ENCODE measurements at regions not wholly inside any gene's neighbourhood (a gene's known extent, or its start where the extent isn't known, plus 50 kb on each side); places are given as distances from the start of the nearest gene placed in this dataset.

DNA sequence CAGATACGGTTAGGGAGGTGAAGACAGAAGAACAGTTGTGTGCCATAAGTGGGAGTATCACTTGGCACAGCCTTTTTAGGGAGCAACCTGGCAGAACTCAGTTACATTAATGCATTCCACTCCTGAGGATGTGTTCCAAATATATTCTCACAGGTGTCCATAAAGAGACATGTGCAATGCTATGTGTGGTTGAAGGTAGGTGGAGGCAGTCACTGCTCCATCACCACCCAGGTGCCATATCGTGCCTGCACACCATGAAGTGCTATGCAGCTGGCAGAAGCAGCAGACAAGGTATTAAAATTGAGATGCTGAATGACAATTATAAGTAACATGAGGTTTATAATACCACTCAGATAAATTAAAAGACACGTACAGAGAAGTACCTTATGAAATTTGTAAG is 248.0 kb upstream of the SFRP2 start:
- ChIA-PET CTCF (no interaction called here), POLR2A (no interaction called here)
- Histone ChIP-seq H3K27me3 (replicated peaks in 1 of 2; ENCODE audit: control insufficient read depth in 2 of 2, extremely low read depth in 1 of 2, insufficient read depth in 2 of 2, low read length in 1 of 2) (peaks cover 0 to 3% of the 10 kb centered on the region in 2 experiments), H3K9me3 (no peaks in the 10 kb centered on the region), H3K4me3 (ENCODE audit: control insufficient read depth in 1 of 2, extremely low read depth in 1 of 2, low read length in 1 of 2) (no peak overlapping the region), H3K36me3 (ENCODE audit: control insufficient read depth in 2 of 2, extremely low read depth in 1 of 2, insufficient read depth in 1 of 2, low read length in 1 of 2) (no peaks in the 10 kb centered on the region), H3K4me1 (ENCODE audit: control insufficient read depth in 1 of 2, extremely low read depth in 1 of 2, insufficient read depth in 2 of 2, low read length in 2 of 2) (no peaks in the 10 kb centered on the region), H3K27ac (ENCODE audit: low read length) (no peak overlapping the region)
- H3K27ac Mint-ChIP-seq, result no peak overlapping the region
- peaks cover 0 to 7% (median 4%) of the 10 kb centered on the region in 3 donors for H3K9me3 Mint-ChIP-seq
- no peak overlapping the region for H3K4me3 Mint-ChIP-seq
- H3K36me3 Mint-ChIP-seq, result no peaks in the 10 kb centered on the region
- no peaks in the 10 kb centered on the region for H3K4me1 Mint-ChIP-seq
- H3K27me3 Mint-ChIP-seq, result peaks cover 18 to 27% of the 10 kb centered on the region in 2 donors
- no peak for ATAC-seq (replicated peaks in 1 of 4)
- no peak for DNase-seq
- WGBS (ENCODE audit: insufficient coverage), result 60% methylated on average over 1 of the region's 3 CpGs

DNA sequence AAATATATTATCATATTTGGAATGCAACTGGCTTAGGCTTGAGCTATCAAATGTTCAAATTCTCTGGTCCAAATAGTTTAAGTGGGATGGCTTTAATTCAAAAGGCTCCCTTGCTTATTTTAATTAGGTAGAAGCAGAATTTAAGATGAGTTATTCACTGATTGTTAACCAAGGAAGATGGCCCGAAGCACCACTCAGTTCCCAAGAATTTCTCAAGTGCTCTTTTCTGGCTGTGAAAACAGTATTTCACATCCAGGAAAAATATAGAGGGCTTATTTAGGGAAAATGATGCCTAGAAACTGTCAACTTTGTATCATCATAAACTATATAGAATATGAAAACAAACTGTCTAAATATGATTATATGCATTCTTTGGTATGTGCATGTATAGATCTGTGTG is 246.5 kb upstream of the SFRP2 start:
- Histone ChIP-seq H3K27me3 (replicated peaks in 1 of 2; ENCODE audit: control insufficient read depth in 2 of 2, extremely low read depth in 1 of 2, insufficient read depth in 2 of 2, low read length in 1 of 2) (peaks cover 0 to 3% of the 10 kb centered on the region in 2 experiments), H3K27ac (ENCODE audit: low read length) (no peak overlapping the region), H3K4me3 (ENCODE audit: control insufficient read depth in 1 of 2, extremely low read depth in 1 of 2, low read length in 1 of 2) (no peak overlapping the region), H3K9me3 (no peaks in the 10 kb centered on the region), H3K36me3 (ENCODE audit: control insufficient read depth in 2 of 2, extremely low read depth in 1 of 2, insufficient read depth in 1 of 2, low read length in 1 of 2) (no peaks in the 10 kb centered on the region), H3K4me1 (ENCODE audit: control insufficient read depth in 1 of 2, extremely low read depth in 1 of 2, insufficient read depth in 2 of 2, low read length in 2 of 2) (no peaks in the 10 kb centered on the region)
- H3K27me3 Mint-ChIP-seq, result peaks cover 18 to 23% of the 10 kb centered on the region in 2 donors
- H3K27ac Mint-ChIP-seq, result no peak overlapping the region
- H3K4me3 Mint-ChIP-seq, result no peak overlapping the region
- peaks cover 0 to 7% (median 4%) of the 10 kb centered on the region in 3 donors for H3K9me3 Mint-ChIP-seq
- no CpG with 5 or more reads among the region's 1 CpG for WGBS (ENCODE audit: insufficient coverage)
- POLR2A ChIA-PET, result no interaction called here
- no peaks in the 10 kb centered on the region for H3K36me3 Mint-ChIP-seq
- no peaks in the 10 kb centered on the region for H3K4me1 Mint-ChIP-seq
- CTCF ChIA-PET, result no interaction called here
- DNase-seq, result no peak
- no peak for ATAC-seq (replicated peaks in 1 of 4)

DNA sequence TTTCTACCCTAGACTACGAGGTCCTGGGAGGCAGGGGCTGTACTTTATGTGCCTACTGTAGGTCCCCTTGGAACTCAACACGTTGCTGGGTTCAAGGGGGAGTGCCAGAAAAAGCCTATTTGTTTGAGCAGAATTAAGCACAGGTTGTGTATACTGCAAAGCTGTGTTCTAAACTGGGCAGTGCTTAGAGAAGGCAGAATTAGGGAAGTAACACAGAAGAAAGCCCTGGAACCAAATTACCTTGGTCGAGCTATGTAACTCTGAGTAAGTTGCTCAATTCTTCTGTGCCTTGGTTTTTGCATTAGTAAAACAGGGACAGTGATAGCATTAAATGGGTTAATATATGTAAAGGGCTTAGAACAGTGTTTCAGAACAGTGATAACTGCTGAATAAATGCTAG is 245.0 kb upstream of the SFRP2 start:
- H3K27ac Mint-ChIP-seq, result no peak overlapping the region
- H3K36me3 Mint-ChIP-seq, result no peaks in the 10 kb centered on the region
- ChIA-PET POLR2A (no interaction called here), CTCF (no interaction called here)
- Histone ChIP-seq H3K27me3 (replicated peaks in 1 of 2; ENCODE audit: control insufficient read depth in 2 of 2, extremely low read depth in 1 of 2, insufficient read depth in 2 of 2, low read length in 1 of 2) (peaks cover 0 to 3% of the 10 kb centered on the region in 2 experiments), H3K27ac (ENCODE audit: low read length) (no peak overlapping the region), H3K36me3 (ENCODE audit: control insufficient read depth in 2 of 2, extremely low read depth in 1 of 2, insufficient read depth in 1 of 2, low read length in 1 of 2) (no peaks in the 10 kb centered on the region), H3K4me1 (ENCODE audit: control insufficient read depth in 1 of 2, extremely low read depth in 1 of 2, insufficient read depth in 2 of 2, low read length in 2 of 2) (no peaks in the 10 kb centered on the region), H3K9me3 (no peaks in the 10 kb centered on the region), H3K4me3 (ENCODE audit: control insufficient read depth in 1 of 2, extremely low read depth in 1 of 2, low read length in 1 of 2) (no peak overlapping the region)
- no peaks in the 10 kb centered on the region for H3K4me1 Mint-ChIP-seq
- no peak for ATAC-seq (replicated peaks in 1 of 4)
- H3K27me3 Mint-ChIP-seq, result peaks cover 18 to 23% of the 10 kb centered on the region in 2 donors
- WGBS (ENCODE audit: insufficient coverage), result 26% methylated on average over 3 of the region's 3 CpGs
- H3K4me3 Mint-ChIP-seq, result no peak overlapping the region
- no peak for DNase-seq
- H3K9me3 Mint-ChIP-seq, result peaks cover 0 to 7% (median 4%) of the 10 kb centered on the region in 3 donors

DNA sequence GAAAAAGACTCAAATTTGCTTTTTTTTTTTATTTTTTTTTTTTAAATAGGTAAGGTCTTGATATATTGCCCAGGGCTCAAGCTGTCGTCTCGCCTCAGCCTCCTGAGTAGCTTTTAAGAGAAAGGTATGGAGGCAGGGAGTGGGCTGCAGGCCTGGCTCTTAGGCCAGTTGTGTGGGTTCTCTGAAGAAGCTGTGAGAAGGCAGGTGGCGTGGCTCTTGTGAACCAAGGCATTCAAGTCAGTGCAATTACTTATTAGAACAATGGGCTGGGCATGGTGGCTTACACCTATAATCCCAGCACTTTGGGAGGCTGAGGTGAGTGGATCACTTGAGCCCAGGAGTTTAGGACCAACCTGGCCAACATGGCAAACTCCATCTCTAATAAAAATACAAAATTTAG is 244.0 kb upstream of the SFRP2 start:
- H3K4me1 Mint-ChIP-seq, result no peaks in the 10 kb centered on the region
- ChIA-PET POLR2A (no interaction called here), CTCF (no interaction called here)
- no peaks in the 10 kb centered on the region for H3K36me3 Mint-ChIP-seq
- H3K27ac ChIP-seq (ENCODE audit: low read length), result no peak overlapping the region
- peaks cover 0 to 3% of the 10 kb centered on the region in 2 experiments for H3K27me3 ChIP-seq (replicated peaks in 1 of 2; ENCODE audit: control insufficient read depth in 2 of 2, extremely low read depth in 1 of 2, insufficient read depth in 2 of 2, low read length in 1 of 2)
- no peaks in the 10 kb centered on the region for H3K36me3 ChIP-seq (ENCODE audit: control insufficient read depth in 2 of 2, extremely low read depth in 1 of 2, insufficient read depth in 1 of 2, low read length in 1 of 2)
- H3K4me3 ChIP-seq (ENCODE audit: control insufficient read depth in 1 of 2, extremely low read depth in 1 of 2, low read length in 1 of 2), result no peak overlapping the region
- peaks cover 0 to 7% (median 4%) of the 10 kb centered on the region in 3 donors for H3K9me3 Mint-ChIP-seq
- WGBS (ENCODE audit: insufficient coverage), result 93% methylated on average over 2 of the region's 3 CpGs
- H3K27me3 Mint-ChIP-seq, result peaks cover 20 to 27% of the 10 kb centered on the region in 2 donors
- no peak overlapping the region for H3K27ac Mint-ChIP-seq
- H3K4me1 ChIP-seq (ENCODE audit: control insufficient read depth in 1 of 2, extremely low read depth in 1 of 2, insufficient read depth in 2 of 2, low read length in 2 of 2), result no peaks in the 10 kb centered on the region
- ATAC-seq (replicated peaks in 1 of 4) (no peak), DNase-seq (no peak)
- no peak overlapping the region for H3K4me3 Mint-ChIP-seq
- no peaks in the 10 kb centered on the region for H3K9me3 ChIP-seq

DNA sequence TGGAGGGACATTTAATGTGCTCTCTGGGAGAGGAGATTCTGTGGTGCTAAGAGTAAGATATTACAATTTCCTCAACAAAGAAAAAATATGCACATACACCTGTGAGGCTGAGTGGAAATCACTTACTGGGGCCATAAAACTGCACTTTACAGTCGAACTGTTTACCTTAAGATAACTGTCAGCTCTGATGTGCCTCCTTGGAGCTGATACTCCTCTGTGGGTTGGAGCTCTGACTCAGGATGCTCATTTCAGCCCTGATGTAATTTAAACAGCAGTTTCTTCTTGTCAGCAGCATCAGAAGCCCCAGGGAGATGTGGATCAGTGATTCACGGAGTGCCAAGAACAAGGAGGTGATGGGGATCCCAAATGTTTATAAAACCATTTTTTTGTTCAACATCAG is 241.9 kb upstream of the SFRP2 start:
- peaks cover 0 to 6% of the 10 kb centered on the region in 2 experiments for H3K27me3 ChIP-seq (replicated peaks in 1 of 2; ENCODE audit: control insufficient read depth in 2 of 2, extremely low read depth in 1 of 2, insufficient read depth in 2 of 2, low read length in 1 of 2)
- no peaks in the 10 kb centered on the region for H3K36me3 ChIP-seq (ENCODE audit: control insufficient read depth in 2 of 2, extremely low read depth in 1 of 2, insufficient read depth in 1 of 2, low read length in 1 of 2)
- peaks cover 22 to 23% of the 10 kb centered on the region in 2 donors for H3K27me3 Mint-ChIP-seq
- H3K36me3 Mint-ChIP-seq, result no peaks in the 10 kb centered on the region
- H3K4me1 Mint-ChIP-seq, result no peaks in the 10 kb centered on the region
- WGBS (ENCODE audit: insufficient coverage), result 20% methylated on average over 1 of the region's 2 CpGs
- H3K9me3 Mint-ChIP-seq, result peaks cover 0 to 7% (median 4%) of the 10 kb centered on the region in 3 donors
- POLR2A ChIA-PET, result no interaction called here
- DNase-seq (no peak), ATAC-seq (replicated peaks in 1 of 4) (no peak)
- H3K9me3 ChIP-seq, result no peaks in the 10 kb centered on the region
- H3K4me1 ChIP-seq (ENCODE audit: control insufficient read depth in 1 of 2, extremely low read depth in 1 of 2, insufficient read depth in 2 of 2, low read length in 2 of 2), result no peaks in the 10 kb centered on the region
- no peak overlapping the region for H3K4me3 Mint-ChIP-seq
- no peak overlapping the region for H3K27ac Mint-ChIP-seq
- no peak overlapping the region for H3K27ac ChIP-seq (ENCODE audit: low read length)
- CTCF ChIA-PET, result interaction anchor here in 1 of 2 donors (0.6 kb wide), 1 partner anchor 69 kb away, joined by 3 read pairs; no protein-coding TSS in a partner anchor
- H3K4me3 ChIP-seq (ENCODE audit: control insufficient read depth in 1 of 2, extremely low read depth in 1 of 2, low read length in 1 of 2), result no peak overlapping the region

DNA sequence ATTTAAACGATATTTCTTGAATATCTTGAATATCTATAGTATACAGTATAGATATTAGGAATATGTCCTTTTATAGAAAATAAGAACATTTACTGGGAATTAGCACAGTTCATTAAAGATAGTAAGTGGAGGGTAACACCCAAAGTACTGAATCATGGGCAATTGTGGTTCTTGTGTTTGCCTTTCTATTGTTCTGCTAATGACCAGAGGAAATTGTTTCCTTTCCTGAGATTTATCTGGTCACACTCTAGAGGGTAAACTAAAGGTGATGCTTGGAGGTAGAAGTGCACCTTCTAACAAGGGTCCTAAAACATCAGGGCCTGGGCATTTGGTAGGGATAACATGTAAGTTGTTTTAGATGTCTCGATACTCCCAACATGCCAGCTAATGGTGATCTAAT is 241.3 kb upstream of the SFRP2 start:
- H3K9me3 Mint-ChIP-seq, result peaks cover 0 to 7% (median 4%) of the 10 kb centered on the region in 3 donors
- ATAC-seq (replicated peaks in 1 of 4) (no peak), DNase-seq (no peak)
- H3K27me3 ChIP-seq (replicated peaks in 1 of 2; ENCODE audit: control insufficient read depth in 2 of 2, extremely low read depth in 1 of 2, insufficient read depth in 2 of 2, low read length in 1 of 2), result peaks cover 0 to 11% of the 10 kb centered on the region in 2 experiments
- no peak overlapping the region for H3K4me3 Mint-ChIP-seq
- ChIA-PET CTCF (interaction anchor here in 1 of 2 donors (0.6 kb wide), 1 partner anchor 69 kb away, joined by 3 read pairs; no protein-coding TSS in a partner anchor), POLR2A (no interaction called here)
- H3K4me1 Mint-ChIP-seq, result no peaks in the 10 kb centered on the region
- no peaks in the 10 kb centered on the region for H3K36me3 ChIP-seq (ENCODE audit: control insufficient read depth in 2 of 2, extremely low read depth in 1 of 2, insufficient read depth in 1 of 2, low read length in 1 of 2)
- peaks cover 23 to 24% of the 10 kb centered on the region in 2 donors for H3K27me3 Mint-ChIP-seq
- H3K4me1 ChIP-seq (ENCODE audit: control insufficient read depth in 1 of 2, extremely low read depth in 1 of 2, insufficient read depth in 2 of 2, low read length in 2 of 2), result no peaks in the 10 kb centered on the region
- WGBS (ENCODE audit: insufficient coverage), result no CpG with 5 or more reads among the region's 2 CpGs
- no peak overlapping the region for H3K27ac ChIP-seq (ENCODE audit: low read length)
- H3K4me3 ChIP-seq (ENCODE audit: control insufficient read depth in 1 of 2, extremely low read depth in 1 of 2, low read length in 1 of 2), result no peak overlapping the region
- H3K9me3 ChIP-seq, result no peaks in the 10 kb centered on the region
- no peaks in the 10 kb centered on the region for H3K36me3 Mint-ChIP-seq
- H3K27ac Mint-ChIP-seq, result no peak overlapping the region

DNA sequence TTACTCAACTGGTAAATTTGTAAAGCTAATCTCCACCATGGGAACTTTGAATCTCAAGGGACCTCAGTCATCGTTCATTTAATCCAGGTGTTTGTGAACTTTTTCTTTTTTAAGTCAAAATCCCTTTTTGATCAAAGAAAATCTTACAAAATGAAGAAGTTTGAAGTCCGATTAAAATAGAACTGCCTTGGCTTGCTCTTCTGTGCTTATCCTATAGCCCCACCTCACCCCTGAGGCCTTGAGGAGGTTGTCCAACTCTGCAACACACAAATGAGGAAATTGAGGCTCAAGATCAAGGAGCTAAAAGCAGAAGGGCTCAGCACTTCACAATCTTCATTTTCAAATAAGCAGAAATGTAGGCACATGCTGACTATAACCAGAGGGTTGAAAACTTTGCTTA is 240.3 kb upstream of the SFRP2 start:
- no CpG with 5 or more reads among the region's 2 CpGs for WGBS (ENCODE audit: insufficient coverage)

More for the DNA sequence above, 240.3 kb upstream of the SFRP2 start:
- Mint-ChIP-seq H3K27me3 (peaks cover 20 to 26% of the 10 kb centered on the region in 2 donors), H3K27ac (no peak overlapping the region), H3K4me3 (no peak overlapping the region), H3K9me3 (peaks cover 0 to 7% (median 4%) of the 10 kb centered on the region in 3 donors), H3K4me1 (no peaks in the 10 kb centered on the region), H3K36me3 (no peaks in the 10 kb centered on the region)
- Histone ChIP-seq H3K4me3 (ENCODE audit: control insufficient read depth in 1 of 2, extremely low read depth in 1 of 2, low read length in 1 of 2) (no peak overlapping the region), H3K36me3 (ENCODE audit: control insufficient read depth in 2 of 2, extremely low read depth in 1 of 2, insufficient read depth in 1 of 2, low read length in 1 of 2) (no peaks in the 10 kb centered on the region), H3K27ac (ENCODE audit: low read length) (no peak overlapping the region), H3K27me3 (replicated peaks in 1 of 2; ENCODE audit: control insufficient read depth in 2 of 2, extremely low read depth in 1 of 2, insufficient read depth in 2 of 2, low read length in 1 of 2) (peaks cover 0 to 11% of the 10 kb centered on the region in 2 experiments), H3K4me1 (ENCODE audit: control insufficient read depth in 1 of 2, extremely low read depth in 1 of 2, insufficient read depth in 2 of 2, low read length in 2 of 2) (no peaks in the 10 kb centered on the region), H3K9me3 (no peaks in the 10 kb centered on the region)
- CTCF ChIA-PET, result interaction anchor here in 1 of 2 donors (0.7 kb wide), 1 partner anchor 336 kb away, joined by 4 read pairs; no protein-coding TSS in a partner anchor
- DNase-seq (no peak), ATAC-seq (replicated peaks in 1 of 4) (no peak)
- POLR2A ChIA-PET, result interaction anchor here in 1 of 2 donors (0.7 kb wide), 2 partner anchors 97 to 692 kb away, joined by 10 to 20 read pairs; no protein-coding TSS in a partner anchor

Data from T-cell (primary cell).